GM12864 (cell line): ENCODE measurements at regions not wholly inside any gene's neighbourhood (a gene's known extent, or its start where the extent isn't known, plus 50 kb on each side); places are given as distances from the start of the nearest gene placed in this dataset.

ENCODE experiments used
- DNase-seq: peaks from one replicate; pipeline ENCODE4 v3.0.0-alpha.2; 2011; ENCODE audit warnings: low read depth
- H3K4me3 ChIP-seq: 2 replicates; pipeline ENCODE4 v1.5.1; 2011; ENCODE audit warnings: mild to moderate bottlenecking, low read depth, low read length, control low read depth
- CTCF ChIP-seq: IDR thresholded peaks from 2 replicates; pipeline ENCODE4 v1.5.1; 2011; ENCODE audit warnings: low read depth, mild to moderate bottlenecking, moderate library complexity, low read length, control low read depth, inconsistent platforms; ENCODE audit errors: missing control alignments

- no peak for DNase-seq
- TF ChIP-seq CTCF: no peak
- H3K4me3 ChIP-seq: no peak overlapping the region
These were observed 1033.5 kb downstream of the SLITRK1 start for GRCh38 chr13:82848766-82849165.

- no peak for TF ChIP-seq CTCF
- no peak for DNase-seq
- no peak overlapping the region for H3K4me3 ChIP-seq
These were observed 1034.7 kb downstream of the SLITRK1 start for GRCh38 chr13:82847595-82847994.

GRCh38 chr13:82833923-82834322 is 1048.4 kb downstream of the SLITRK1 start:
- H3K4me3 ChIP-seq: no peak overlapping the region
- no peak for TF ChIP-seq CTCF
- DNase-seq: no peak

- no peak for TF ChIP-seq CTCF
- no peak overlapping the region for H3K4me3 ChIP-seq
- no peak for DNase-seq
These were observed 1053.2 kb downstream of the SLITRK1 start for GRCh38 chr13:82829040-82829439.

- no peak for DNase-seq
- H3K4me3 ChIP-seq: no peak overlapping the region
These were observed 1054.5 kb downstream of the SLITRK1 start for GRCh38 chr13:82827724-82828123.

GRCh38 chr13:82822935-82823334 is 1059.3 kb downstream of the SLITRK1 start:
- no peak overlapping the region for H3K4me3 ChIP-seq
- no peak for TF ChIP-seq CTCF
- no peak for DNase-seq

More at GRCh38 chr13:82827724-82828123, 1054.5 kb downstream of the SLITRK1 start:
- no peak for TF ChIP-seq CTCF

GRCh38 chr13:82817133-82817532 is 1065.1 kb downstream of the SLITRK1 start:
- no peak for TF ChIP-seq CTCF
- DNase-seq: no peak
- no peak overlapping the region for H3K4me3 ChIP-seq
